Natural killer cell (primary cell): ENCODE measurements at regions not wholly inside any gene's neighbourhood (a gene's known extent, or its start where the extent isn't known, plus 50 kb on each side); places are given as distances from the start of the nearest gene placed in this dataset.

Experiments used
- ATAC-seq, 3 donors: fragments of 150-1000 bp in 2 of 3; fragments of 200-7000 bp in 1 of 3; cut with Tn5 transposase; 1 replicate in 1 of 3; 2 replicates in 2 of 3; pipeline ENCODE4 v1.10.0; 2021; ENCODE audit warnings: mild to moderate bottlenecking in 2 of 3, moderate library complexity in 2 of 3
- DNase-seq, 2 donors: peaks; one replicate each; pipeline versions ENCODE4 v3.0.0 to v3.0.0-alpha.2; 2013 to 2021; ENCODE audit warnings: mixed read lengths in 1 of 2
- H3K27ac ChIP-seq: one replicate; pipeline ENCODE4 v1.5.1; 2013; ENCODE audit warnings: mild to moderate bottlenecking, low read length
- H3K27me3 ChIP-seq: one replicate; pipeline ENCODE4 v1.6.1; 2013; ENCODE audit warnings: low read length; ENCODE audit not compliant: control insufficient read depth, insufficient read depth
- H3K36me3 ChIP-seq: one replicate; pipeline ENCODE4 v1.6.1; 2013; ENCODE audit warnings: low read length; ENCODE audit not compliant: control insufficient read depth, insufficient read depth
- H3K4me1 ChIP-seq: one replicate; pipeline ENCODE4 v1.6.1; 2013; ENCODE audit warnings: low read length; ENCODE audit not compliant: control insufficient read depth, insufficient read depth
- H3K4me3 ChIP-seq: one replicate; pipeline ENCODE4 v1.5.1; 2013; ENCODE audit warnings: low read length
- H3K9me3 ChIP-seq: one replicate; pipeline ENCODE4 v1.6.1; 2013; ENCODE audit warnings: low read length; ENCODE audit not compliant: control insufficient read depth, insufficient read depth
- H3K27ac Mint-ChIP-seq, 2 donors: one replicate each; pipeline ENCODE4 v1.8.0; 2022; ENCODE audit warnings: mild to moderate bottlenecking in 2 of 2, mixed read lengths in 2 of 2, moderate library complexity in 1 of 2
- H3K27me3 Mint-ChIP-seq, 2 donors: one replicate each; pipeline ENCODE4 v1.8.0; 2022; ENCODE audit warnings: low read depth in 2 of 2, mixed read lengths in 2 of 2
- H3K36me3 Mint-ChIP-seq: one replicate; pipeline ENCODE4 v1.8.0; 2022; ENCODE audit warnings: mixed read lengths
- H3K4me1 Mint-ChIP-seq, 2 donors: one replicate each; pipeline ENCODE4 v1.8.0; 2022; ENCODE audit warnings: mixed read lengths in 2 of 2
- H3K4me3 Mint-ChIP-seq: one replicate; pipeline ENCODE4 v1.8.0; 2022; ENCODE audit warnings: mild to moderate bottlenecking, moderate library complexity, mixed read lengths
- H3K9me3 Mint-ChIP-seq, 2 donors: one replicate each; pipeline ENCODE4 v1.8.0; 2022; ENCODE audit warnings: mixed read lengths in 2 of 2
- CTCF ChIP-seq: fragments of 200-600 bp; IDR thresholded peaks from one replicate; pipeline ENCODE4 v1.8.0; 2022; ENCODE audit warnings: antibody characterized with exemption
- WGBS: methylation state at CpG from one replicate; pipeline ENCODE4 v1.1.7; 2013; ENCODE audit warnings: missing lambda C conversion rate; ENCODE audit not compliant: insufficient coverage; 5-methylcytosine and 5-hydroxymethylcytosine counted together
- intact Hi-C: fragments of 100-400 bp; cut with micrococcal nuclease; formaldehyde crosslinking; loops from one replicate; pipeline ENCODE4 v1.14.2; 2022

GRCh38 chr22:44400763-44401060 lies 88.0 kb upstream of the SHISAL1 start:
- H3K9me3 ChIP-seq = no peaks in the 10 kb centered on the region
- WGBS = 83% methylated on average over 3 of the region's 3 CpGs
- H3K4me1 Mint-ChIP-seq = no peaks in the 10 kb centered on the region
- H3K27ac Mint-ChIP-seq = no peak overlapping the region
- no peaks in the 10 kb centered on the region for H3K36me3 Mint-ChIP-seq
- no peak overlapping the region for H3K4me3 Mint-ChIP-seq
- DNase-seq (no peak), ATAC-seq (no peak)
- no peaks in the 10 kb centered on the region for H3K27me3 Mint-ChIP-seq
- no peaks in the 10 kb centered on the region for H3K36me3 ChIP-seq
- H3K4me1 ChIP-seq = no peaks in the 10 kb centered on the region
- no peak overlapping the region for H3K27ac ChIP-seq
- H3K9me3 Mint-ChIP-seq = no peaks in the 10 kb centered on the region
- intact Hi-C loops = no loop called here
- TF ChIP-seq CTCF = no peak
- H3K27me3 ChIP-seq = no peaks in the 10 kb centered on the region
- H3K4me3 ChIP-seq = no peak overlapping the region

DNA sequence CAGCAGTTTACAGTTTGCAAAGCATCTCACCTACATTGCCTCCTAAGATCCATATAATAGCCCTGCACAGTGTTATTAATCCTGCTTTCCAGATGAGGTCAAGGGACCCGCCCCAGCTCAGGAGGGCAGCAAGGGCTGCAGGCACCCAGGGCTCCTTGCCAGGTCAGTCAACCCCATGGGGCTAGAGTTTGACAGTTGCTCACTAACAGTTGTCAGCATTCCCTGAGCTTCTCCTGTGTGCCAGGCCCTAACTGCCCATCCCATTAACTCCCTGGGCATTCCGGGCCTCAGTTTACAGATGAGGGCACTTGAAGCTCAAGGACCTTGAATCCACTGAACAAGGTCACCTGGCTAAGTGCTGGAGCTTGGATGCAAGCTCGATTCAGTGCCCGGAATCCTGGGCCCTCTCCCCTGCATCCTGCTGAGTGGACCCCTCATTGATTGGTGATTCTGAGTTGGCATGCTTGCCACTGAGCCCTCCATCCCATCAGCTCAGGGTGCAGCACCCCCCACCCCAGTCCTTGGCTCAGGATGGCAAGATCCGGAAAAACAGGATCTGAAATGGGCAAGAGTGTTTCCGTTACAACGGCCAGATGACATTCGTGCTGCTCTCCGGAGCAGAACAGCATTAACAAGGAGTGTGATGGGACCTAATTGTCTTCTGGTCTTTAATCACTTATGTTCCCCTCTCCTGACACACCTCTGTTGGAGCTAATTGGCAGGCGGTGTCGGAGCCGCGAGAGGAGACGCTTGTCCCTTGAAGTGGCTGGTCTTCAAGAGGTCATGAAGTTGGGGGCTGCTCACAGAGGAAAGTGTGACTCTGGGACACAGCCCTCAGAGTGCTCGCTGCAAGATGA lies 87.4 kb upstream of the SHISAL1 start:
- Mint-ChIP-seq H3K36me3 (no peaks in the 10 kb centered on the region), H3K4me1 (no peaks in the 10 kb centered on the region), H3K4me3 (no peak overlapping the region), H3K27me3 (no peaks in the 10 kb centered on the region), H3K9me3 (no peaks in the 10 kb centered on the region), H3K27ac (no peak overlapping the region)
- TF ChIP-seq CTCF = no peak
- DNase-seq = no peak
- H3K4me3 ChIP-seq = no peak overlapping the region
- WGBS = 91% methylated on average over 15 of the region's 15 CpGs
- no peaks in the 10 kb centered on the region for H3K9me3 ChIP-seq
- H3K4me1 ChIP-seq = no peaks in the 10 kb centered on the region
- H3K27ac ChIP-seq = no peak overlapping the region
- intact Hi-C loops = no loop called here
- no peaks in the 10 kb centered on the region for H3K36me3 ChIP-seq
- no peak for ATAC-seq
- H3K27me3 ChIP-seq = no peaks in the 10 kb centered on the region

DNA sequence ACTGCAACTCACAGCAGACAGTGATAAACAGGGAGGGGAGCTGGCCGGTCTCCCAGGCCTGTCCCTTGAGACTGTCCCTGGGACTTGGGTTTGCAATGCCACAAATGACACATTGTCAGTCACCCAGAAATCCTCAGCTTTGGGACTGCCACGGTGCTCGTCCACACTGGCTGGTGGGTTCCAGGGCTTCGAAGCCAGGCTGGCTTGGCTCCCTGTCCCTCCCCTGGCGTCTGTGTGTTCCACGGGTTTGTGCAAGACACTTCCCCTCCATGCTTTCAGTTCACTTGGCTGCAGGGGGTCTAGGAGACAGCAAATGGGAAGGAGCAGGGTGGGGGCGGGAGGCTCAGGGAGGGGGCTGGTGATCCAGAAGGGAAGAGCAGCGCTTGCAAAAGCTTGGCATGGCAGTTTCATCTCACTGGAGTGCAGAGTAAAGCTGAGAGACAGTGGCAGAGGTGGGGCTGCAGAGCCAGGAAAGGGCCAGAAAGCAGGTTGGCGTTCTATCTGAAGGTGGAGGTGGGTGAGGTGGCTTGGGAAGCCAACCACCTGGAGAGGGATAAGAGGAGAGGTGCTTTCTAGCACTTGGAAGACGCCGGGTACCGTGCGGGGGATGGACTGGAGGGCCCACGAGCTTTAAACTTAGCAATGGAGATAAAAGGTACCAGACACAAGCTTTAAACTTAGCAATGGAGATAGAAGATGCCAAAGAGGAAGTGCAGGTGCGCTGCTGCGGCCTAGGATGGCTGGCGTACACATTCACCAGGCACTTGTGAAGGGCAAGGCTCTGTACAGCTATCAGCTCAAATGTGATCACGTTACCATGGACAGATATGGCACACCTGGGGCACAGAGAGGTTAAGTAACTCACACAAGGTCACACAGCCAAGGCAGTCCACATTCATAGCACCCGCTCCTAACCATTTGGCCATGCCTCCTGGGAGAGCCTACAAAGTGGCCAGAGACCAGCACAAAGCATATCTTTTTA lies 86.4 kb upstream of the SHISAL1 start:
- Histone ChIP-seq H3K36me3 (no peaks in the 10 kb centered on the region), H3K27me3 (no peaks in the 10 kb centered on the region), H3K4me1 (no peaks in the 10 kb centered on the region), H3K9me3 (no peaks in the 10 kb centered on the region), H3K4me3 (no peak overlapping the region), H3K27ac (no peak overlapping the region)
- WGBS = 80% methylated on average over 19 of the region's 19 CpGs
- Mint-ChIP-seq H3K4me1 (no peaks in the 10 kb centered on the region), H3K27me3 (no peaks in the 10 kb centered on the region), H3K9me3 (no peaks in the 10 kb centered on the region), H3K27ac (no peak overlapping the region), H3K4me3 (no peak overlapping the region), H3K36me3 (no peaks in the 10 kb centered on the region)
- TF ChIP-seq CTCF = no peak
- peak in 1 of 2 donors; percentile 3 for DNase-seq
- intact Hi-C loops = no loop called here
- ATAC-seq = no peak
